ENCODE measurements at regions not wholly inside any gene's neighbourhood (a gene's known extent, or its start where the extent isn't known, plus 50 kb on each side); places are given as distances from the start of the nearest gene placed in this dataset.

- no peak overlapping the region for H3K4me3 ChIP-seq
- H3K4me1 ChIP-seq: no peaks in the 10 kb centered on the region
- H3K27me3 ChIP-seq: no peaks in the 10 kb centered on the region
- intact Hi-C loops (cut with DNase I; ENCODE audit: low total_unique reads): no loop called here
- H3K36me3 ChIP-seq: no peaks in the 10 kb centered on the region
- H3K9me3 ChIP-seq: no peaks in the 10 kb centered on the region
- TF ChIP-seq POLR2A (IDR thresholded peaks at IDR 0.05) (no peak), CTCF (IDR thresholded peaks at IDR 0.05) (no peak)
- no peak overlapping the region for H3K27ac ChIP-seq
- no peak for DNase-seq
These were observed 614.9 kb downstream of the CDH26 start for GRCh38 chr20:60573003-60573680.

- H3K9me3 ChIP-seq: no peaks in the 10 kb centered on the region
- no peak overlapping the region for H3K4me3 ChIP-seq
- intact Hi-C loops (cut with DNase I; ENCODE audit: low total_unique reads): no loop called here
- no peak overlapping the region for H3K27ac ChIP-seq
- no peak for DNase-seq
- H3K36me3 ChIP-seq: no peaks in the 10 kb centered on the region
- H3K4me1 ChIP-seq: no peaks in the 10 kb centered on the region
- no peak for TF ChIP-seq POLR2A (IDR thresholded peaks at IDR 0.05)
- TF ChIP-seq CTCF (IDR thresholded peaks at IDR 0.05): no peak
- H3K27me3 ChIP-seq: no peaks in the 10 kb centered on the region
These were observed 618.0 kb downstream of the CDH26 start for GRCh38 chr20:60576236-60576635.

GRCh38 chr20:60579941-60580515, 621.8 kb downstream of the CDH26 start:
- DNase-seq: no peak
- Histone ChIP-seq H3K4me3 (no peak overlapping the region), H3K27me3 (no peaks in the 10 kb centered on the region), H3K27ac (no peak overlapping the region), H3K36me3 (no peaks in the 10 kb centered on the region), H3K9me3 (no peaks in the 10 kb centered on the region), H3K4me1 (no peaks in the 10 kb centered on the region)
- intact Hi-C loops (cut with DNase I; ENCODE audit: low total_unique reads): no loop called here
- TF ChIP-seq POLR2A (IDR thresholded peaks at IDR 0.05) (no peak), CTCF (IDR thresholded peaks at IDR 0.05) (no peak)

GRCh38 chr20:60581606-60582115, 623.4 kb downstream of the CDH26 start:
- intact Hi-C loops (cut with DNase I; ENCODE audit: low total_unique reads): no loop called here
- Histone ChIP-seq H3K4me1 (peaks cover 0 to under 1% of the 10 kb centered on the region in 2 donors), H3K9me3 (no peaks in the 10 kb centered on the region)

More at GRCh38 chr20:60581606-60582115, 623.4 kb downstream of the CDH26 start:
- no peak for TF ChIP-seq CTCF (IDR thresholded peaks at IDR 0.05)
- TF ChIP-seq POLR2A (IDR thresholded peaks at IDR 0.05): no peak
- Histone ChIP-seq H3K4me3 (no peak overlapping the region), H3K27me3 (no peaks in the 10 kb centered on the region), H3K36me3 (no peaks in the 10 kb centered on the region), H3K27ac (no peak overlapping the region)
- DNase-seq: no peak

All from uterus (tissue), 3 donors.